SH-SY5Y (cell line): ENCODE measurements at regions not wholly inside any gene's neighbourhood (a gene's known extent, or its start where the extent isn't known, plus 50 kb on each side); places are given as distances from the start of the nearest gene placed in this dataset.

ENCODE experiments used
- GATA2 ChIP-seq: IDR thresholded peaks from 2 replicates; pipeline ENCODE4 v1.6.1; 2011; ENCODE audit warnings: mild to moderate bottlenecking, low read depth, low read length
- GATA3 ChIP-seq: IDR thresholded peaks from 2 replicates; pipeline ENCODE4 v1.6.1; 2011; ENCODE audit warnings: low read depth, mild to moderate bottlenecking, low read length, moderate library complexity

DNA sequence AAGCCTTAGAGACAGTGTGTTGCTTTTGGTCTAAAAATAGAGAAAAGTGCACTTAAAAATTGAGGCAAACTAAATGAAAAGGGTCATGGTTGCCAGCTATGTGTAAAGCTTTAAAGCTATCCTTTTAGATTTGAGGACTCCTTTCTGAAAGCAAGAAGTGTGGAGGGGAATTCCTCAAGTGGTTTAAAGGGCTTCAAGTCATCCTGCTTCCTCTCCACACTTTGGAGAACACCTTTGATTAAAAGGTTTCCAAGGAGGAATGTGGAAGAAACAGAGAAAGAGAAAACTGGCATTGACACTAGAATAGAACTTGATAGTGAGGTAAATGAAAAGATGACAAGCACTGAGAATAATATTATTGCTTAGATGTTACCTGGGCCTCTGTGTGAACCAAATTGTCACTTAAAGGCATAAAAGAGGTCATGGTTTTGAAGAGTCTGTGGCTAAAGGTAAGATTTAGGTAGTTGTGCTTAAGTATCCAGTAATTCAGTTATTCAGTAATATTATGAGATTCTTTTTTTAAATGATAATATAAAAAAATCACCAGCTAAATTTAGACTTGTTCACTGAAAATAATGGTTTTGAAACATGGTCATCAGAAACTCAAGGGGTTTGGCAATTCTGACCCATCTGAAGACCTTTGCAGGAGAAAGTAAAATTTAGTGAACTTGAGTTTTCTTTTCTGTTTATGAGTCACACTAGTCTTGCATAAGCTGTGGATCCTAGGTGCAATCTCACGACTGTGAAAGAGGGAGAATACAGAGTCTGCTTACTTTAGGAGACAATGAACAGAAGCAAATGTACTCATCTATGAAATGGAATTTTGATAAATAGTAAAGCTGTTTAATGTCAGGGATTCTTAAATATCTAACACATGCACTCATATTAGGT is 466.0 kb downstream of the KIF20B start:
- TF ChIP-seq GATA3 (no peak), GATA2 (no peak)
